Skeletal muscle cell (primary cell): ENCODE measurements at regions not wholly inside any gene's neighbourhood (a gene's known extent, or its start where the extent isn't known, plus 50 kb on each side); places are given as distances from the start of the nearest gene placed in this dataset.

Experiments
- DNase-seq: peaks from one replicate; pipeline ENCODE4 v3.0.0-alpha.2; 2010; ENCODE audit warnings: low read depth
- H3K4me3 ChIP-seq: 2 replicates; pipeline ENCODE4 v1.5.1; 2011; ENCODE audit warnings: low read depth, mild to moderate bottlenecking, control low read depth, low read length, moderate library complexity

DNA sequence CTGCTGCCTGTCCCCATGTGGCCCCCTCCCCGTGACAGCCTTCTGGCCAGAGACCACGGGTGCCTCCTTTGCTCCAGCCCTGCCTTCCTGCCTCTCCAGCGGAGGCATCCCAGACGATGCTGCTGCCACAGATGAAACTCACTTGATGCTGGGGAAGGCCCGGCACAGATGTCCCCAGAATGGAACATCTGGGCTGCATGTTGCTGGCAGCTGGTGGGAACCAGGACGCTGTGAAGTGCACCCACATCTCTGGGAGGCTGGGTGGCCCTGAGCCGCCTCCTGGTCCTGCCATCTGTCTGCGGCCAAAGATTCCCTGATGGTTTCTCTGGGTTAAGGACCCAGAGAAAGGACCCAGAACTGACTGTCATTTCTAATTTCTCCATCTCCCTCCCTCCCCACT, 51.9 kb upstream of the PTPRS start:
- H3K4me3 ChIP-seq = no peak overlapping the region
- no peak for DNase-seq

GRCh38 chr19:5393088-5393487, 52.5 kb upstream of the PTPRS start:
- DNase-seq = no peak
- no peak overlapping the region for H3K4me3 ChIP-seq

DNA sequence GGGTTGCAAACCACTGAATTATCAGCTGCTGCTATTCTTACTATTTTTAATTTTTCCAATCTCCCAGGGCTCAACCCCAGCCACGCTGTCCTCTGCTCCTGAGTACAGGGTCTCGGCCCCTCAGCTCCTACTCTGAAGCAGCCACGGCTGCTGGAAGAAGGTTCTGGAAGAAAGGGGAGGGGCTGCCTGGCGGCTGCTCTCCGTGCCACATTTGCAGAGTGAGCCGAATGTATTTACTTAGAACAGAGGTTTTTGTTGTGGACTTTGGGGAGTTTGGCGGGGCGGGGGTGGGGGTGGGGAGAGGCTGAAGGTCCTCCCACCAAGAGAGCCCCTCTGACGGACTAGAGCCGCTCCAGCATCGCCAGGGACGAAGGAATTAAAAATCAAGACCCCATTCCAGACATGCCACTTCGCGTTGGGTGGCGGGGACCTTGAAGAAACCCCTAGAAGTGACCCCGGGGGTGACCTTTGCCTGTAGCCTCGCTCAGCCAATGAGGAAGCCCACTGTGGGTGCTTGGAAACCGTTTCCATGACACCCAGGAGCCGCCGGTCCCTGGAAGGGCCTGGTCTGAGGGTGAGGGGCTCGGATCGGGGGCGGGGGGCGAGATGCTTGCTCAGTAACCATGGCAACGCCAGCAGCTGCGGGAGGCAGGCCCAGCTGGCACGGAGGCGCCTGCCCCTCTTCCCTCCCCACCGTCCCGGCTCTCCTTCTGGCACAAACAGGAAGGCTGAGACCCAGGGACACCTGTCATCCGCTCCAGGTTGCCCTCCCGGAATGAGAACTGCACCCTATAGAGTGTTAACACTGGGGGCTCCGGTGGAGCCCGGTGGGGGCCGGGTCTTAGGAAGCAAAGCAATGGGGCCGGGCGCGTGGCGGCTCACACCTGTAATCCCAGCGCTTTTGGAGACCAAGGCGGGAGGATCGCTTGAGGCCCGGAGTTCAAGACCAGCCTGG, 54.2 kb upstream of the PTPRS start:
- no peak overlapping the region for H3K4me3 ChIP-seq
- no peak for DNase-seq

- no peak for DNase-seq
- H3K4me3 ChIP-seq = no peak overlapping the region
Observed at GRCh38 chr19:5395556-5395955, 54.9 kb upstream of the PTPRS start.

DNA sequence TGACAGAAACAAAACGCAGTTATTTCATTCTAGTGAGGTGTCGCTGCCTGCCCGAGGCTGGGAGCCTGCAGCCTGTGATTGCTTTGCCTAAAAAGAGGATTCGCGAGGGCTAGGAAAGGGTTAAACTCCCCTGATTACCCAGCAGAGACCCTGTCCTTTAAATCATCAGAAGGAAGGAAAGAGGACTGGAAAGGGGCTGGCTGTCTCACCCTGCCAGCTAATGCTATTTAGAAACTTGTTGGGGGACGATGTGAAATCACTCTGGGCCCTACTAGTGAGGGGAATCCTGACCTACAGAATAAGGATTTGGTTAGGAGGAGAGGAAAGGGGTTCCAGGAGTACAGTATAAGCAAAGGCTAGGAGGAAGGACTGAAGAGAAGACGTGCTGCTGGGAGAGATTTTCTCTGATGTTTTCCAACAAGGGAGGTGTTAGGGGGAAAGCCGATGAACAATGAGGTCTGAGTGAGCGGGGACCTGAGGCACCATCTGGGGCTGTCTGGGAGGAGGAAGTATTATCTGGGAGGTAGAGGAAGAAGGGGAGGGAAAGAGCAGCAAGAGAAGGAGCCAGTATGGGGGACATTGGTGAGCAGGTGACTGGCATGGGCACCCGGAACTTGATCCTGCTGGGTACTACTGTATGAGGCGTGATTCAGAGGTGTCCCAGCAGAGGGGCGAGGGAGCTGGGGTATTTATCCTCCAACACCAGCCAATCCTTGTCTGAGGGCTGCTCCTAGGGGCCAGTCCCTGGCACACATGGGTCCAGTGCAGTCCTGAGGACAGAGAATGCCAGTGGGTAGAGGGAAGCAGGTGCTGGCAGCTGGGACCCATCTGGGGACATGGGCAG, 55.7 kb upstream of the PTPRS start:
- H3K4me3 ChIP-seq = no peak overlapping the region
- DNase-seq = no peak

DNA sequence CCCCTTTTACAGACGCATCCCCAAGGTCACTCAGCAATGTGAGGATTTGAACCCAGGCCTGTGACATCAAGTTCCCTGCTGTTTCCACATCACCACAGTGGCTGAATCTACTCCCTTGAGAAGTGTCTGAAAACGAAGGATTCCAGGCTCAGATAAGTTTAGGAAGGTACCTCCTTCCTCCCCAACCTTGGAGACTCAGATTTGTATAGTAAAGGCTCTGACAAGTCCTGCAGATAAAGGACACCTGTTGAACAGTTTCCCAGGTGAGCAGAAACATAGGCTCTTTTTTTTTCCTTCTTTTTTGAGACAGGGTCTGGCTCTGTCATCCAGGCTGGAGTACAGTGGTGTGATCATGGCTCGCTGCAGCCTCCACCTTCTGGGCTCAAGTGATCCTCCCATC, 56.4 kb upstream of the PTPRS start:
- no peak overlapping the region for H3K4me3 ChIP-seq
- no peak for DNase-seq

DNA sequence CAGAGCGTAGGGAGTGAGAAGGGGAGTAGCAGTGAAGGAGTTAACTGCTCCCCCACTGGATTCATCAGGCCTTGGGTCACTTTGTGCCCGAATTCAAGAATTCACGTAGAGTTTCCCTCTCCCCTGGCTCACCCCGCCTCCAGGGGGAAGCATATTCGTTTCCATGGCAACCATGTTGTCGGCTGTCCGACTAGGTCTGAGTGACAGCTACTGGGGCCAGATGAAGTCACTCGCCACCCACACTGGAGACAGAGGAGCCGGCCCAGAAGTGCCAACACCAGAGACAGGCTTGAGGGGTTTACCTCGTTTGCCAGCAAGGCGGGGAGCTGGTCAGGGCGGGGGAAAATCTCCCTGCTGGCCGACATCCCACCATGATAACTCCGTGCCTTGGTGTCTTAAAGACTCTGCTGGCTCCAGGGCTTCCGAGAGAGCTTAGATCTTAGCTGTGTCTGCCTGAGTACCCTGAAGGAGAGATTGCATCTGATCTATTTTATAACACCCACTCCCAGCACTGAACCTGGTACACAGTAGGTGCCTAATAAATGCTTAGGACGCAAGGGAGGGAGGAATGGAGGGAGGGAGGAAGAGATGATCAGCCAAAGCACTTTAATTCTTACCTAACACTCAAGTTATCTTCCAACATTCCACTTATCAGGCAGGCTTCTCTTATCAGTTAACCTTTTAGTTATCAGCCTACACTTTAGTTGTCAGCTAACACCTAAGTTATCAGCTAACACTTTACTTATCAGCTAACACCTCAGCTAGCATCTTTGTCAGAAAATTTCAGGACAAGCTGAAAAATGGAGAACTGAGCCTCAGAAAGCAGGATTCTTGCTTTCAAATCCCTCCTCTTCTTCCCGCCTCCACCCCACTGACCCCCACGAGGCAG, 57.2 kb upstream of the ZNRF4 start:
- no peak for DNase-seq
- no peak overlapping the region for H3K4me3 ChIP-seq

DNA sequence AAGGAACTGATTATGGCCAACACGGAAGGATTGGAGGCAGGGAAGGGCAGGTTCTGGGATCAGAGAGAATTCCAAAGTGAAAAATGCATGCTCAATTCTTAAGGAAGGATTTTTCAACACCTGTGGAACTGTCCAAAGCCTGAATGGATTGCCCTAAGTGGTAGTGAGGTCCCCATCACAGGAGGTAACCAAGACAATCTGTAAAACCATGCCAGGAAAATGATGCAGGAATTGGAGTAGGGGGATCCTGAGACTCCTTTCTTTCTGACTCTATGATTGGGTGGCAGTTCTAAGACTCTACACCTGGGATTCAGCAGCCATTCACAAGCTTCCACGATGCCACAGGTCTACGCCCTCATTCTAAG, 56.5 kb upstream of the ZNRF4 start:
- DNase-seq = no peak
- H3K4me3 ChIP-seq = no peak overlapping the region

- H3K4me3 ChIP-seq = no peak overlapping the region
- peak; percentile 54 for DNase-seq
Observed at GRCh38 chr19:5403968-5404640, 51.1 kb upstream of the ZNRF4 start.
